ENCODE measurements at regions not wholly inside any gene's neighbourhood (a gene's known extent, or its start where the extent isn't known, plus 50 kb on each side); places are given as distances from the start of the nearest gene placed in this dataset.

DNA sequence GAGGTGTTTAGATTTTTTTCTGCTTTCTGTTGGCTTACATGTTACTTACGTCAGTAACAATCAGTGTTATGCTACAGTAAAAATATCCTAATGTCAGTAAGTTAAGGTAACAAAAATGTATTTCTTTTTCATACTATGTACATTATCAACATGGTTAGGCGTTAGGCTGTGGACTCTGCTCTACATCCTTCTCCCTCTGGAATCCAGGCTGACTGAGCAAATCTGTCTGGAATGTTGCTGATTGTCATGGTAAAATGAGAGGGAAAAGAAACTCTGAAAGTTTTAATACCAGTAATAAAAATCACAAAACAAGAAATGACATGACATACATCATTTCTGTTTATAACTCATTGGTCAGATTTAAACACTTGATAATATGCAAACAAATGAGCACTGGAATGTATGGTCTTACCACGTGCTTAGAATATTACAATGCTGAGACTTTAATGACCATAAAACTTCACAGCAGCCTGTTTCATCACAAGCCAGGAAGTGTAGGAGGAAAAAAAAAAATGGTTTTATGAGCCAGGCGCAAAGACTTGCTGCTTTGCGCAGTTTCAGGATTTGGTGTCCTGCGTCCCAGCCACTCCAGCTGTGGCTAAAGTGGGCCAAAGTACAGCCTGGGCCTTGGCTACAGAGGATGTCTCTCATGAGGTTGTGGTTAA lies 252.4 kb downstream of the FSIP2 start:
- Histone ChIP-seq H3K27ac (ENCODE audit: low read depth in 1 of 2, low read length in 2 of 2) (no peak overlapping the region), H3K36me3 (ENCODE audit: control insufficient read depth in 4 of 4, insufficient read depth in 3 of 4, low read depth in 1 of 4, low read length in 3 of 4) (no peaks in the 10 kb centered on the region), H3K4me1 (ENCODE audit: control insufficient read depth in 4 of 4, insufficient read depth in 4 of 4, low read length in 3 of 4) (no peaks in the 10 kb centered on the region), H3K27me3 (ENCODE audit: control insufficient read depth in 4 of 4, insufficient read depth in 4 of 4, low read length in 3 of 4) (no peaks in the 10 kb centered on the region), H3K9me3 (ENCODE audit: control insufficient read depth in 4 of 4, low read length in 3 of 4) (no peaks in the 10 kb centered on the region), H3K4me3 (ENCODE audit: low read depth in 1 of 3, low read length in 3 of 3) (no peak overlapping the region), H3K9ac (ENCODE audit: low read depth in 1 of 2, low read length in 2 of 2) (no peak overlapping the region)
- DNase-seq (ENCODE audit: low spot score): no peak
- 93% methylated on average over 6 of the region's 6 CpGs for WGBS
- TF ChIP-seq, protein P1, sequence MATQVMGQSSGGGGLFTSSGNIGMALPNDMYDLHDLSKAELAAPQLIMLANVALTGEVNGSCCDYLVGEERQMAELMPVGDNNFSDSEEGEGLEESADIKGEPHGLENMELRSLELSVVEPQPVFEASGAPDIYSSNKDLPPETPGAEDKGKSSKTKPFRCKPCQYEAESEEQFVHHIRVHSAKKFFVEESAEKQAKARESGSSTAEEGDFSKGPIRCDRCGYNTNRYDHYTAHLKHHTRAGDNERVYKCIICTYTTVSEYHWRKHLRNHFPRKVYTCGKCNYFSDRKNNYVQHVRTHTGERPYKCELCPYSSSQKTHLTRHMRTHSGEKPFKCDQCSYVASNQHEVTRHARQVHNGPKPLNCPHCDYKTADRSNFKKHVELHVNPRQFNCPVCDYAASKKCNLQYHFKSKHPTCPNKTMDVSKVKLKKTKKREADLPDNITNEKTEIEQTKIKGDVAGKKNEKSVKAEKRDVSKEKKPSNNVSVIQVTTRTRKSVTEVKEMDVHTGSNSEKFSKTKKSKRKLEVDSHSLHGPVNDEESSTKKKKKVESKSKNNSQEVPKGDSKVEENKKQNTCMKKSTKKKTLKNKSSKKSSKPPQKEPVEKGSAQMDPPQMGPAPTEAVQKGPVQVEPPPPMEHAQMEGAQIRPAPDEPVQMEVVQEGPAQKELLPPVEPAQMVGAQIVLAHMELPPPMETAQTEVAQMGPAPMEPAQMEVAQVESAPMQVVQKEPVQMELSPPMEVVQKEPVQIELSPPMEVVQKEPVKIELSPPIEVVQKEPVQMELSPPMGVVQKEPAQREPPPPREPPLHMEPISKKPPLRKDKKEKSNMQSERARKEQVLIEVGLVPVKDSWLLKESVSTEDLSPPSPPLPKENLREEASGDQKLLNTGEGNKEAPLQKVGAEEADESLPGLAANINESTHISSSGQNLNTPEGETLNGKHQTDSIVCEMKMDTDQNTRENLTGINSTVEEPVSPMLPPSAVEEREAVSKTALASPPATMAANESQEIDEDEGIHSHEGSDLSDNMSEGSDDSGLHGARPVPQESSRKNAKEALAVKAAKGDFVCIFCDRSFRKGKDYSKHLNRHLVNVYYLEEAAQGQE (IDR thresholded peaks at IDR 0.05): no peak
- TF ChIP-seq, protein P2, sequence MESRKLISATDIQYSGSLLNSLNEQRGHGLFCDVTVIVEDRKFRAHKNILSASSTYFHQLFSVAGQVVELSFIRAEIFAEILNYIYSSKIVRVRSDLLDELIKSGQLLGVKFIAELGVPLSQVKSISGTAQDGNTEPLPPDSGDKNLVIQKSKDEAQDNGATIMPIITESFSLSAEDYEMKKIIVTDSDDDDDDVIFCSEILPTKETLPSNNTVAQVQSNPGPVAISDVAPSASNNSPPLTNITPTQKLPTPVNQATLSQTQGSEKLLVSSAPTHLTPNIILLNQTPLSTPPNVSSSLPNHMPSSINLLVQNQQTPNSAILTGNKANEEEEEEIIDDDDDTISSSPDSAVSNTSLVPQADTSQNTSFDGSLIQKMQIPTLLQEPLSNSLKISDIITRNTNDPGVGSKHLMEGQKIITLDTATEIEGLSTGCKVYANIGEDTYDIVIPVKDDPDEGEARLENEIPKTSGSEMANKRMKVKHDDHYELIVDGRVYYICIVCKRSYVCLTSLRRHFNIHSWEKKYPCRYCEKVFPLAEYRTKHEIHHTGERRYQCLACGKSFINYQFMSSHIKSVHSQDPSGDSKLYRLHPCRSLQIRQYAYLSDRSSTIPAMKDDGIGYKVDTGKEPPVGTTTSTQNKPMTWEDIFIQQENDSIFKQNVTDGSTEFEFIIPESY (IDR thresholded peaks at IDR 0.05): no peak
- TF ChIP-seq NR2F2 (IDR thresholded peaks at IDR 0.05) (no peak), GABPA (IDR thresholded peaks at IDR 0.05 in 1 of 2, conservative IDR thresholded peaks at IDR 0.05 in 1 of 2) (no peak), SP1 (IDR thresholded peaks at IDR 0.05) (no peak), HNF4A (conservative IDR thresholded peaks at IDR 0.05) (no peak), RAD21 (IDR thresholded peaks at IDR 0.05) (no peak), FOXA2 (IDR thresholded peaks at IDR 0.05) (no peak)
- TF ChIP-seq, protein P3, sequence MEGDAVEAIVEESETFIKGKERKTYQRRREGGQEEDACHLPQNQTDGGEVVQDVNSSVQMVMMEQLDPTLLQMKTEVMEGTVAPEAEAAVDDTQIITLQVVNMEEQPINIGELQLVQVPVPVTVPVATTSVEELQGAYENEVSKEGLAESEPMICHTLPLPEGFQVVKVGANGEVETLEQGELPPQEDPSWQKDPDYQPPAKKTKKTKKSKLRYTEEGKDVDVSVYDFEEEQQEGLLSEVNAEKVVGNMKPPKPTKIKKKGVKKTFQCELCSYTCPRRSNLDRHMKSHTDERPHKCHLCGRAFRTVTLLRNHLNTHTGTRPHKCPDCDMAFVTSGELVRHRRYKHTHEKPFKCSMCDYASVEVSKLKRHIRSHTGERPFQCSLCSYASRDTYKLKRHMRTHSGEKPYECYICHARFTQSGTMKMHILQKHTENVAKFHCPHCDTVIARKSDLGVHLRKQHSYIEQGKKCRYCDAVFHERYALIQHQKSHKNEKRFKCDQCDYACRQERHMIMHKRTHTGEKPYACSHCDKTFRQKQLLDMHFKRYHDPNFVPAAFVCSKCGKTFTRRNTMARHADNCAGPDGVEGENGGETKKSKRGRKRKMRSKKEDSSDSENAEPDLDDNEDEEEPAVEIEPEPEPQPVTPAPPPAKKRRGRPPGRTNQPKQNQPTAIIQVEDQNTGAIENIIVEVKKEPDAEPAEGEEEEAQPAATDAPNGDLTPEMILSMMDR (IDR thresholded peaks at IDR 0.05; ENCODE audit: low read depth, low read length, missing input control): no peak
- TF ChIP-seq, protein P4, sequence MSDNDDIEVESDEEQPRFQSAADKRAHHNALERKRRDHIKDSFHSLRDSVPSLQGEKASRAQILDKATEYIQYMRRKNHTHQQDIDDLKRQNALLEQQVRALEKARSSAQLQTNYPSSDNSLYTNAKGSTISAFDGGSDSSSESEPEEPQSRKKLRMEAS (IDR thresholded peaks at IDR 0.05): no peak

DNA sequence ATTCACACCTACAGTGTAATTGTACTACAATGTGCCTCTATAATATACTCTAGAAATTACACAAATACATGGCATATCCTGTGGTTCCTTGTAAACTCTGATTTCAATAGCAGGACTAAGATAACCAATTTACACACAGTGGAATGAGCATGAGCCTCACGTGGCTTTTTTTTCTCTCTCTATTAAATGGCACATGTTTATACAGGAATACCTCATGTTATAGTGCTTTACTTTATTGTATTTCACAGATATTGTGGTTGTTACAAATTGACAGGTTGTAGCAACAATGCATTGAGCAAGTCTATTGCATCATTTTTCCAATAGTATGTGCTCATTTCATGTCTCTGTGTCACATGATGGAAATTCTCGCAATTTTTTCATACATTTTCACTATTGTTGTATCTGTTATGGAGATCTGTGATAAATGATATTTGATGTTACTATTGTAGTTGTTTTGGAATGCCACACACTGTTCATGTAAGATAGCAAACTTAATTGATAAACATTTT lies 260.0 kb downstream of the FSIP2 start:
- DNase-seq (ENCODE audit: low spot score): no peak

More for the DNA sequence above, 260.0 kb downstream of the FSIP2 start:
- no peaks in the 10 kb centered on the region for H3K9me3 ChIP-seq (ENCODE audit: control insufficient read depth in 4 of 4, low read length in 3 of 4)
- no peak overlapping the region for H3K4me3 ChIP-seq (ENCODE audit: low read depth in 1 of 3, low read length in 3 of 3)
- no peaks in the 10 kb centered on the region for H3K36me3 ChIP-seq (ENCODE audit: control insufficient read depth in 4 of 4, insufficient read depth in 3 of 4, low read depth in 1 of 4, low read length in 3 of 4)
- H3K27ac ChIP-seq (ENCODE audit: low read depth in 1 of 2, low read length in 2 of 2): no peak overlapping the region
- no peaks in the 10 kb centered on the region for H3K4me1 ChIP-seq (ENCODE audit: control insufficient read depth in 4 of 4, insufficient read depth in 4 of 4, low read length in 3 of 4)
- no peak overlapping the region for H3K9ac ChIP-seq (ENCODE audit: low read depth in 1 of 2, low read length in 2 of 2)
- TF ChIP-seq HNF4G (IDR thresholded peaks at IDR 0.05): no peak
- TF ChIP-seq NR2F2 (IDR thresholded peaks at IDR 0.05): no peak
- 92% methylated on average over 2 of the region's 2 CpGs for WGBS
- no peaks in the 10 kb centered on the region for H3K27me3 ChIP-seq (ENCODE audit: control insufficient read depth in 4 of 4, insufficient read depth in 4 of 4, low read length in 3 of 4)

Measured in liver (tissue), 8 donors.